HL-60 (cell line): ENCODE measurements at regions not wholly inside any gene's neighbourhood (a gene's known extent, or its start where the extent isn't known, plus 50 kb on each side); places are given as distances from the start of the nearest gene placed in this dataset.

Experiments
- DNase-seq, 2 experiments: peaks; one replicate each; pipeline ENCODE4 v3.0.0-alpha.2; 2010 to 2020; ENCODE audit warnings: low read depth in 1 of 2, low spot score in 1 of 2
- H3K27ac ChIP-seq: fragments of 250-450 bp; sonication (Bioruptor Pico); replicated peaks from 2 replicates; pipeline ENCODE4 v1.5.1; 2020; ENCODE audit warnings: mild to moderate bottlenecking, moderate library complexity
- H3K27me3 ChIP-seq: fragments of 250-450 bp; sonication (Bioruptor Pico); 2 replicates; pipeline ENCODE4 v1.5.1; 2021; ENCODE audit warnings: mild to moderate bottlenecking, moderate library complexity; ENCODE audit not compliant: insufficient read depth, poor library complexity, severe bottlenecking
- H3K4me3 ChIP-seq: replicated peaks from 2 replicates; pipeline ENCODE4 v1.5.1; 2011; ENCODE audit warnings: mild to moderate bottlenecking, control low read depth, low read length; ENCODE audit not compliant: insufficient read depth
- GABPA ChIP-seq: IDR thresholded peaks from 2 replicates; pipeline ENCODE4 v1.6.1; 2012; ENCODE audit warnings: low read depth
- POLR2AphosphoS5 ChIP-seq: IDR thresholded peaks from 2 replicates; pipeline ENCODE4 v1.6.1; 2012; ENCODE audit warnings: low read depth
- SPI1 ChIP-seq: IDR thresholded peaks from 2 replicates; pipeline ENCODE4 v1.6.1; 2012; ENCODE audit warnings: low read depth, mild to moderate bottlenecking, borderline replicate concordance
- TF ChIP-seq, protein P1 (sequence below): IDR thresholded peaks from one replicate; pipeline ENCODE4 v1.5.1; 2011; ENCODE audit warnings: low read length, control low read depth, inconsistent platforms; ENCODE audit not compliant: insufficient read depth
- TF ChIP-seq, protein P2 (sequence below): IDR thresholded peaks from 2 replicates; pipeline ENCODE4 v1.6.1; 2012; ENCODE audit warnings: low read depth; ENCODE audit not compliant: insufficient replicate concordance

DNA sequence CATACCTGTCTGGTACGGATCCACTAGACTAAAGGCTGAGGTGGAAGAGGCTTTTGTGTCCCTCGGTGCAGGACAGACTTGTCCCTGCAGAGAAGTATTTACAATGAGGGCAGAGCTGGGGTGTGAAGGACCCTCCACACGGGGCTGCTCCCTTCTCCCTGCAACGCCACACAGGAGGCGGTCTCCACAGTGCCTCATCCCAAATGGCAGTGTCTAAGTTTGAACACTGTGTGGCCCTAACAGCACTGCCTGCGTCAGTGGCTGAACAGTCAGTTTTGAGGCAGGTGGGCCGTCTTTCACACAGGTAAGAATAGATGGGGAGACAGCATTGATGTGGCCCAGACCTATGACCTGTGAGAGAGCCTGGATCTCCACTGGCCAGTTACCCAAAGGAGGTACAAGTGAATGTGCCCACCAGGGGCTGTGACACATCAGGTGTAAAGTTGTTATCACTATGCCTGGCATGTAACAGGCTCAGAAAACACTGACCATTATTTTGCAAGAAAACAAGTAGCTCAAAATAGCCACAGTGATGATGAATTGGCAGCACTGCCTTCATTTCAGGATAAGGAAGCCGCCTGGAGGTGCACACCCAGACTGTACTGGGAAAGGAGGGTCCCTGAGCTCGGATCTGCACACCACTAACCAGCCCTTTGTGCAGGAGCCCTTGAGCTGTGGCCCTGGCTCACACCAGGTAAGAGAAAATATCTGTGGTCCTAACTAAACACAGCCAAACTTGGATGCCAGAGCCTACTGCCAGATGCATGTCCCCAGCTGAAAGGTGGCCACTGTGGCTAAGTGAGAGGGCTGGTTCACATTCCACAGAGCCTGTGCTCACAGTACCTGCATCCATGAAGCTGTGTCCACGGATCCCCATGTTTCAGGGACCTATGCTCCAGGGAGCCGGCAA is 246.7 kb downstream of the DLL1 start:
- H3K27me3 ChIP-seq, result no peaks in the 10 kb centered on the region
- TF ChIP-seq SPI1, result no peak
- TF ChIP-seq, protein P1, sequence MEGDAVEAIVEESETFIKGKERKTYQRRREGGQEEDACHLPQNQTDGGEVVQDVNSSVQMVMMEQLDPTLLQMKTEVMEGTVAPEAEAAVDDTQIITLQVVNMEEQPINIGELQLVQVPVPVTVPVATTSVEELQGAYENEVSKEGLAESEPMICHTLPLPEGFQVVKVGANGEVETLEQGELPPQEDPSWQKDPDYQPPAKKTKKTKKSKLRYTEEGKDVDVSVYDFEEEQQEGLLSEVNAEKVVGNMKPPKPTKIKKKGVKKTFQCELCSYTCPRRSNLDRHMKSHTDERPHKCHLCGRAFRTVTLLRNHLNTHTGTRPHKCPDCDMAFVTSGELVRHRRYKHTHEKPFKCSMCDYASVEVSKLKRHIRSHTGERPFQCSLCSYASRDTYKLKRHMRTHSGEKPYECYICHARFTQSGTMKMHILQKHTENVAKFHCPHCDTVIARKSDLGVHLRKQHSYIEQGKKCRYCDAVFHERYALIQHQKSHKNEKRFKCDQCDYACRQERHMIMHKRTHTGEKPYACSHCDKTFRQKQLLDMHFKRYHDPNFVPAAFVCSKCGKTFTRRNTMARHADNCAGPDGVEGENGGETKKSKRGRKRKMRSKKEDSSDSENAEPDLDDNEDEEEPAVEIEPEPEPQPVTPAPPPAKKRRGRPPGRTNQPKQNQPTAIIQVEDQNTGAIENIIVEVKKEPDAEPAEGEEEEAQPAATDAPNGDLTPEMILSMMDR, result no peak
- no peak for TF ChIP-seq GABPA
- TF ChIP-seq, protein P2, sequence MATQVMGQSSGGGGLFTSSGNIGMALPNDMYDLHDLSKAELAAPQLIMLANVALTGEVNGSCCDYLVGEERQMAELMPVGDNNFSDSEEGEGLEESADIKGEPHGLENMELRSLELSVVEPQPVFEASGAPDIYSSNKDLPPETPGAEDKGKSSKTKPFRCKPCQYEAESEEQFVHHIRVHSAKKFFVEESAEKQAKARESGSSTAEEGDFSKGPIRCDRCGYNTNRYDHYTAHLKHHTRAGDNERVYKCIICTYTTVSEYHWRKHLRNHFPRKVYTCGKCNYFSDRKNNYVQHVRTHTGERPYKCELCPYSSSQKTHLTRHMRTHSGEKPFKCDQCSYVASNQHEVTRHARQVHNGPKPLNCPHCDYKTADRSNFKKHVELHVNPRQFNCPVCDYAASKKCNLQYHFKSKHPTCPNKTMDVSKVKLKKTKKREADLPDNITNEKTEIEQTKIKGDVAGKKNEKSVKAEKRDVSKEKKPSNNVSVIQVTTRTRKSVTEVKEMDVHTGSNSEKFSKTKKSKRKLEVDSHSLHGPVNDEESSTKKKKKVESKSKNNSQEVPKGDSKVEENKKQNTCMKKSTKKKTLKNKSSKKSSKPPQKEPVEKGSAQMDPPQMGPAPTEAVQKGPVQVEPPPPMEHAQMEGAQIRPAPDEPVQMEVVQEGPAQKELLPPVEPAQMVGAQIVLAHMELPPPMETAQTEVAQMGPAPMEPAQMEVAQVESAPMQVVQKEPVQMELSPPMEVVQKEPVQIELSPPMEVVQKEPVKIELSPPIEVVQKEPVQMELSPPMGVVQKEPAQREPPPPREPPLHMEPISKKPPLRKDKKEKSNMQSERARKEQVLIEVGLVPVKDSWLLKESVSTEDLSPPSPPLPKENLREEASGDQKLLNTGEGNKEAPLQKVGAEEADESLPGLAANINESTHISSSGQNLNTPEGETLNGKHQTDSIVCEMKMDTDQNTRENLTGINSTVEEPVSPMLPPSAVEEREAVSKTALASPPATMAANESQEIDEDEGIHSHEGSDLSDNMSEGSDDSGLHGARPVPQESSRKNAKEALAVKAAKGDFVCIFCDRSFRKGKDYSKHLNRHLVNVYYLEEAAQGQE, result no peak
- TF ChIP-seq POLR2AphosphoS5, result no peak
- H3K4me3 ChIP-seq, result no peak overlapping the region
- no peak overlapping the region for H3K27ac ChIP-seq
- DNase-seq, result no peak

DNA sequence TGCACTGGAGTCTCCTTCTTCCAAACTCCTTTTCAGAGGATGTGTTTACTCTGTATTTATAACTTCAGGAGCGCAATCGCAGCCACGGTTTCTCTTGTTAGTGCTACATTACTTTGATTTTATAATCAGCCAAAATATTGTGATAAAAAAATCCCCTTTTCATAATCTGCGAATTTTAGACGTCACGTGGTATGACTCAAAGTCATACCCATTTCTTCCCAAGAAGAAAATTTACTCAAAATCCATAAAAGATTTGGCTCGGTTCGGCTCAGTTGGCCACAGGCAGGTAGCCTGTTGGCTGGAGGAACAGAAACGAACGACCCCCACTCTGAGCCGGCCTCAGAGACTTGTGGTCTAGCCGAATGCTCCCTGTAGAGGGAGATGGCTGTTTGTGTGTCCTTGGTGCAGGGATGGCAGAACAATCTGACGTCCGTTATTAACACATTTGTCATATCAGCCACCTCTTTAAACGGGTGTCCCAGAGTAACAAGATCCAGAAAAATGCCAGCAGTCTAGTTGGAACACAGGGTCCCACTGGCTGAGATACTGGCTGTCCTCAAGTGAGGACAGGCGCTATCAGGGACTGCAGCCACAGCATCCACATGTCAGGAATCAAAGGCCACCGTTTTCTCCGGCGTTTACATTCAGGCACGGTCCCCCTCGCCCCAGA is 247.6 kb downstream of the DLL1 start:
- DNase-seq, result no peak
- no peaks in the 10 kb centered on the region for H3K27me3 ChIP-seq
- H3K27ac ChIP-seq, result no peak overlapping the region
- TF ChIP-seq, protein P1, result no peak
- TF ChIP-seq GABPA (no peak), SPI1 (no peak), POLR2AphosphoS5 (no peak)
- TF ChIP-seq, protein P2, result no peak
- no peak overlapping the region for H3K4me3 ChIP-seq

DNA sequence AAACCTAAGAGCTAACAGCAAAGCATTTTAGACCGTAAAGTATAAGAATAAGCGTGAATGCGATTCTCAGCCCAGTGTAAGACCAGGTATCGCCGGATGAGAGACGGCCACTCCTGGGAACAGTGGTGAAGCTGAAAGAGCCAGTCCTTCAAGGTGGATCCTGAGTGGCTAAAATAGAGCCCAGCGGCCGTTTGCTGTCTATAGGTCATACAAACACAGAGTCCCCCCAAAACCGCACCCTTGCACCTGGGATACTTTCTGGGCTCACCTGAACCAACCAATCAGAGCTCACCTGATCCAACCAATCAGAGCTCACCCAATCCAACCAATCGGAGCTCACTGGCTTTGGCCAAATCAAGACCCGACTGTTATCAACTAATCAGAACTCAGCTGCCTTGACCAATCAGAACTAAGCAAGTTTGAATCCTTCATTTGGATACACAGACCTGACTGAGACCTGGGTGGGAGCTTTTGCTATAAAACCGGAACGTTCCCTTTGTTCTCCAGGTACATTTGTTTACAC is 248.2 kb downstream of the DLL1 start:
- no peak overlapping the region for H3K27ac ChIP-seq
- TF ChIP-seq, protein P2, result no peak
- TF ChIP-seq GABPA (no peak), POLR2AphosphoS5 (no peak), SPI1 (no peak)
- TF ChIP-seq, protein P1, result no peak
- DNase-seq, result no peak
- no peaks in the 10 kb centered on the region for H3K27me3 ChIP-seq
- no peak overlapping the region for H3K4me3 ChIP-seq
